GM18867 (cell line): ENCODE measurements at regions not wholly inside any gene's neighbourhood (a gene's known extent, or its start where the extent isn't known, plus 50 kb on each side); places are given as distances from the start of the nearest gene placed in this dataset.

ENCODE experiments used
- ATAC-seq: cut with Tn5 transposase; IDR thresholded peaks from one replicate; pipeline ENCODE4 v1.9.1; 2021; ENCODE audit warnings: mild to moderate bottlenecking, moderate library complexity; ENCODE audit not compliant: unreplicated experiment

DNA sequence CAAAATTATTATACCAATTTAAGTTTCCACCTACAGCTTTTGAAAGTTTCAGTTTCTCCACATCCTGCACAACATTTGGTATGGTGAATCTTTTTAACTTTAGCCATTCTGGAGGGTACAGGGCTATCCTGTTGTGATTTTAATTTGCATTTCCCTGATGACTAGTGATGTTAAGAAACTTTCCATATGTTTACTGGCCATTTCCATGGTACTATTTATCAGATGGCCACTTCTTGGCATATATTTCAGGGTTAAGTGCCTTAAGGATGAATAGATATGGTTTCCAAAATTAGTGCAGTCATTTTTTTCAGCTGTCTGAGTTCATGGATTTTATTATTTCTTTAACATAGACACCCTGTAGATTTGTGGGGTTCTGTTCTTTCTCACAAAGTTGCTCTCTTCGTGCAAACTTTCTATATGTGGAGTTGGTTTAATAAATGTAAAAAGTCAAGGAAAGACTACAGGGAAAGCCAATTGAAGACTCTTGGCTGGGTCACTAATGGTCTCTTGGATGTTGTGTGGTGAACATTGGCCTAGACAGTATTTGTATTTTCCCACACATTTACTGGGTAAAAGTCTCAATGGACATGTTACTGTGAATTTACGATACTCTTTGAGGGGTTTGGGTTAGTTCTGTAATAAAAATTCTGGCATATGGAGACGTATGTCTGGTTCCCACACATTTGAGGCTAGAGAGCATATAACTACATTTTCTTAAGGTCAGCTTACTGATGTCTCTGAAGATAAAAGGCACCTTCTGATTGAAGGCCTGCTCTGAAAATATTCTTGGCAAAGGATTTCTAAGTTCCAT, 147.5 kb upstream of the PDZRN3 start:
- ATAC-seq, result no peak

DNA sequence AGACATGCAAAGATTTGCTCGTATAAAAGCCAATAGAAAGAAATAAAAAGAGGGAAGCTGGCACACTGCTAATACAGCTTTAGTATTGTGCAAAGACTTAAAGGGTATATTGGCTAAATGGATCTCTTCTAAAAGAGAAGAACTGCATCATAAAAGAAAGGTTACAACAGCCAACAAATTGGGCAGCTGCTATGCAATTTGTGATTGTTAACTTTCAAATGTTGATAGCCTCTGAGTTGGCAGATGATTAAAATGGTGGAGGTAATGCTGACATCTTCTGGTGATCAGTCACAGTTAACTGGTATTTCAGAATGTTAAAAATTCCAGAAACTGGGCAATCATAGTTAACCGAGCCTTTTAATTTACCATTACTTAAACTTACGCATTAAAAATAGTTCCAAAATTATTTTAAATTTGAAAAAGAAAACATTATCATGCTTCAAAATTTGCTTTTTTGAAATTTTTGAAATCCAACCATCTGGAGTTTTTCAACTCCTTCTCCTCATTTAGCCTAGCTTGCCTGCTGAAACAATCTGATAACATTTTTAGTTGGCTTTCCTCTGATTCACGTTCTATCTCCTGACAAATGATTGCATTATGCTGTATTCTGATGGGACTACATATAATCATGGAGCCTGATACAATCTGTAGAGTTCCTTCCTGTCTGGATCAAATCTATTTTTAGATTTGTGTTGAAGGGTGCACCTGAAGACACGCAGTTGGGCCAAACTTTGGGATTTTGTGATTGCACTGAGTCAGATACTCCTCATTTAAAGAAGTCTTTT, 144.0 kb upstream of the PDZRN3 start:
- ATAC-seq, result no peak

DNA sequence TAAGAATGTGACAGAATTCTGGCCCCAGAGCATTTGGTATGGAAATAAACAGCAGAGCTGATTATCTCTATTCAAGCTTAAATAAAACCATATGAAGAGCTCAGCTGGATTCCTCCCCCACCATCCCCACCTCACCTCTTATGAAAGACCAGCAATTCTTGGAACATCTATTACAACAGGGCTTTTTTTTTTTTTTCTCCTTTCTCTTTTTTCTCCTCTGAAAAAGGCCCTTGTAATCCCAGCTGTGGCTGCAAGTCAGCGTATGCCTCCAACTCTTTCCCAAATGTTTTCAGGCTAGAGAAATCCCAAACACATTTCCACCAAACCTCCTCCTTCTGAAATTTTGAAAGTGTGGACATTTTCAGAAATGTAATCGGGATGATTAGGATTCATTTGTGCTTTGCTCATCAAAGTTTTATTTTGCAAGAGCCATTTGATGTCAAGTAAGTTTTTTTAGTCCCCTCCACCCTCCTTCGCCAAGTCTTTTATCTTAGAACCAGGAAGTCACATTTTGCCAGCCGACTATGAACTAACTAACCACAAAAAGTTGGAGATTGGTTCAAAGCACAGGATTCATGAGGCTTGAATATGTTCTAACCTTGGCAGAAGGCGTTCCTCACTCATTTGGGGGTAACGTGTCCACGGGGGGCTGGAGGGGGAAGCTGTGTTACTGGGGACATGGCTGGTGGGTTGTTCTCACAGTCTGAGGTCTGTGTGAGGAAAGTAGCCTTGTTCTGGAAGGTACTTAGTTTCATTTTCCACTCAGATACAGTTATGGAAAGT, 142.0 kb upstream of the PDZRN3 start:
- ATAC-seq, result no peak

DNA sequence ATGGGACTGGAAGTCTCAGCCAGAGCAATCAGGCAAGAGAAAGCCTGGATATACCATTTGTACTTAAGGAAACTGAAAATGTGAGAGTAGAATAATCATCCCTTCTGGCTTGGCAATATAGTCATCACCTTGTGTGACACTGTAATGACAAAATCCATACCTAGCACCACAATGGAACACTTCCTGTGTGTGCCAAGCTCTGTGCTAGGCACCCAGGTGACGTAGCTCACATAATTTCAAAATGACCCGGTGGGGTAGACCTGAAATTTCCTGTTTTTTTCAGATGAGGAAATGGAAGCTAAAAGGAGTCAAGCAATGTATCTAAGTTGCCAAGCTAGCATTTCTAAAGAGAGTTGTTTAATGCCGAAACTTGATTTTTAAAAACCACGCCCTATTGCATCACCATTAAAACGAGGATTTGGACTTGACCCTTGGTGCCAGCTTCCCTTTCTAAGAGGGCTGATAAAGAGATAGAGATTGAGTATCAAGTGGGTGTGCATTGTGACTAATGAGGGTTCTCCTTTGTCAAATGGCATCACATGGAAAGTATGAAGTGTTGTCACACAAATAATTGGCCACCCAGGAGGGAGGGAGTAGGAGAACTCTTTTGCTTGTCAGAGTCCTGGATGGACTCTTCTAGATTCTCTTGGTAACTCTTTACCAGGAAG, 141.3 kb upstream of the PDZRN3 start:
- ATAC-seq, result no peak

- ATAC-seq, result no peak
Measured at GRCh38 chr3:73762855-73763254, 138.1 kb upstream of the PDZRN3 start.

DNA sequence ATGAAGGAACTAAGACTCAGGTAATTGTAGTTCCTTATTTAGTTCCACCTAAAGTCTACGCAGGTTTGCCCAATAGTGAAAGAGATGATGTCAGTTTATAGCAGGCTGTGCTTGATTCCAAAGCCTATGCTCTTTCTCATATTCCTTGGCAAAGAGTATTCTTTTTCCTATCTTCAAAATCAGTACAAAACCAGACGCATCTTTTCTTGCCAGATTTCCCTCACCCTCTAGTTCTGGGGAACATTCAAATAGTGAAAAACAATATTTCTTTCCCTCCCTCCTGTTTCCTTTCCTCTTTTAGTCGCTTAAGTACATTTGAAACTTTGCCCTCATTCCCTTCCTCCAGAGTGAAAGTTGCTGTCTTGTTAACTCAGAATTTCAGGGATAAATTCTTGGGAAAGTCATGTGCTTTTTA, 134.6 kb upstream of the PDZRN3 start:
- ATAC-seq, result no peak

GRCh38 chr3:73757536-73757935, 132.8 kb upstream of the PDZRN3 start:
- ATAC-seq, result no peak

DNA sequence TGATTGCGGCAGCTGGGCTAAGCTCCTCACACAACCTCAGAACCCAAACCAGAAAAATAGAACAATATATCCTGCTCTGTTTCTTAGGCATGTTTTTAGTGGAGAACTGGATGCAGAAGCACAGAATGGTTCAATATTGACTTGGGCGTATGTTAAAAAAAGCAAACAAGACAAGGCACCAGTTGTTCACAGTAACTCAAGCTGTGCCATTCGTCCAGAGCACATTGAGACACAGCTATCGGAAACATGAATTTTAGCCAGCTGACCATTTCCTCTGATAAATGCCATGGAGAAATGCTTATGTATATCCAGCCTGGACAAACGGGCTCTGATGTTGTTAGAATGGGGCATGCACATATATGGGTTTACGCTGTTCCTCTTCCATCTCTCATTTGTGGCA, 129.2 kb upstream of the PDZRN3 start:
- no peak for ATAC-seq

- no peak for ATAC-seq
Measured at GRCh38 chr3:73752338-73752737, 127.6 kb upstream of the PDZRN3 start.

- ATAC-seq, result no peak
Measured at GRCh38 chr3:73746623-73747022, 121.9 kb upstream of the PDZRN3 start.

DNA sequence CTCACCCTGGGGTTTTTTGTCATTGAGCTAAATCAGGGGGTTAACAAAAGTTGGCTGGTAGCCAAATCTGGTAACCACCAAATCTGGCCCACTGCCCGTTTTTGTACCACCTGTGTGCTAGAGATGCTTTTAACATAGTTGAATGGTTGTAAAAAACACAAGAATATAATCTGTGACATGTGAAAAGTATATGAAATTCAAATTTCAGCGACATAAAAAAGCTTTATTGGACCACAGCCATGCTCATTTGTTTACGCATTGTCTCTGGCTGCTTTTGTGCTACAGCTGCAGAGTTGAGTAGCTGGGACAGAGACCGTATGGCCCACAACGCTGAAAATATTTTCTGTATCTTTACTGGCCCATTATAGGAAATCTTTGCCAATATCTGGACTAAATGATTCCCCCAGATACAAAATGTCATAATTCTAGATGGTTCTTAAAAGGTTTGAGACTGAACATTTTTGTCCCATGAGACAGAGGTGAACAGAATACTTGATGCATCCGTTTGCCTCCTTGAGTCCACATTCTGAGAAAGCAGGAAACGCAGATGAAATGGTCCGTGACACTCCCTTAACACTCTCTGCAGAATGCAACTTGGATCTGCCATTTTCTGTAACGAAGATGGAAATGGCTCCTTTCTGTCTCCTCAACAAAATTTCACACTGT, 120.9 kb upstream of the PDZRN3 start:
- no peak for ATAC-seq

GRCh38 chr3:73743551-73743950, 118.8 kb upstream of the PDZRN3 start:
- no peak for ATAC-seq

- no peak for ATAC-seq
Measured at GRCh38 chr3:73739791-73740453, 115.2 kb upstream of the PDZRN3 start.

- ATAC-seq, result no peak
Measured at GRCh38 chr3:73738711-73739110, 114.0 kb upstream of the PDZRN3 start.

- ATAC-seq, result no peak
Measured at GRCh38 chr3:73734211-73735089, 109.7 kb upstream of the PDZRN3 start.

GRCh38 chr3:73733746-73734145, 109.0 kb upstream of the PDZRN3 start:
- ATAC-seq, result no peak

- ATAC-seq, result no peak
Measured at GRCh38 chr3:73729969-73730440, 105.3 kb upstream of the PDZRN3 start.

- no peak for ATAC-seq
Measured at GRCh38 chr3:73727854-73728253, 103.1 kb upstream of the PDZRN3 start.
